ENCODE measurements at regions not wholly inside any gene's neighbourhood (a gene's known extent, or its start where the extent isn't known, plus 50 kb on each side); places are given as distances from the start of the nearest gene placed in this dataset.

- TF ChIP-seq, protein P1, sequence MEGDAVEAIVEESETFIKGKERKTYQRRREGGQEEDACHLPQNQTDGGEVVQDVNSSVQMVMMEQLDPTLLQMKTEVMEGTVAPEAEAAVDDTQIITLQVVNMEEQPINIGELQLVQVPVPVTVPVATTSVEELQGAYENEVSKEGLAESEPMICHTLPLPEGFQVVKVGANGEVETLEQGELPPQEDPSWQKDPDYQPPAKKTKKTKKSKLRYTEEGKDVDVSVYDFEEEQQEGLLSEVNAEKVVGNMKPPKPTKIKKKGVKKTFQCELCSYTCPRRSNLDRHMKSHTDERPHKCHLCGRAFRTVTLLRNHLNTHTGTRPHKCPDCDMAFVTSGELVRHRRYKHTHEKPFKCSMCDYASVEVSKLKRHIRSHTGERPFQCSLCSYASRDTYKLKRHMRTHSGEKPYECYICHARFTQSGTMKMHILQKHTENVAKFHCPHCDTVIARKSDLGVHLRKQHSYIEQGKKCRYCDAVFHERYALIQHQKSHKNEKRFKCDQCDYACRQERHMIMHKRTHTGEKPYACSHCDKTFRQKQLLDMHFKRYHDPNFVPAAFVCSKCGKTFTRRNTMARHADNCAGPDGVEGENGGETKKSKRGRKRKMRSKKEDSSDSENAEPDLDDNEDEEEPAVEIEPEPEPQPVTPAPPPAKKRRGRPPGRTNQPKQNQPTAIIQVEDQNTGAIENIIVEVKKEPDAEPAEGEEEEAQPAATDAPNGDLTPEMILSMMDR (IDR thresholded peaks at IDR 0.05), result no peak
- TF ChIP-seq POLR2A (IDR thresholded peaks at IDR 0.05), result no peak
These were observed 65.8 kb upstream of the NECTIN1 start for GRCh38 chr11:119794756-119795155.
